ENCODE measurements at regions not wholly inside any gene's neighbourhood (a gene's known extent, or its start where the extent isn't known, plus 50 kb on each side); places are given as distances from the start of the nearest gene placed in this dataset.
A peak's percentile ranks its signal among the peaks of the same experiment; 100 is the strongest.

DNA sequence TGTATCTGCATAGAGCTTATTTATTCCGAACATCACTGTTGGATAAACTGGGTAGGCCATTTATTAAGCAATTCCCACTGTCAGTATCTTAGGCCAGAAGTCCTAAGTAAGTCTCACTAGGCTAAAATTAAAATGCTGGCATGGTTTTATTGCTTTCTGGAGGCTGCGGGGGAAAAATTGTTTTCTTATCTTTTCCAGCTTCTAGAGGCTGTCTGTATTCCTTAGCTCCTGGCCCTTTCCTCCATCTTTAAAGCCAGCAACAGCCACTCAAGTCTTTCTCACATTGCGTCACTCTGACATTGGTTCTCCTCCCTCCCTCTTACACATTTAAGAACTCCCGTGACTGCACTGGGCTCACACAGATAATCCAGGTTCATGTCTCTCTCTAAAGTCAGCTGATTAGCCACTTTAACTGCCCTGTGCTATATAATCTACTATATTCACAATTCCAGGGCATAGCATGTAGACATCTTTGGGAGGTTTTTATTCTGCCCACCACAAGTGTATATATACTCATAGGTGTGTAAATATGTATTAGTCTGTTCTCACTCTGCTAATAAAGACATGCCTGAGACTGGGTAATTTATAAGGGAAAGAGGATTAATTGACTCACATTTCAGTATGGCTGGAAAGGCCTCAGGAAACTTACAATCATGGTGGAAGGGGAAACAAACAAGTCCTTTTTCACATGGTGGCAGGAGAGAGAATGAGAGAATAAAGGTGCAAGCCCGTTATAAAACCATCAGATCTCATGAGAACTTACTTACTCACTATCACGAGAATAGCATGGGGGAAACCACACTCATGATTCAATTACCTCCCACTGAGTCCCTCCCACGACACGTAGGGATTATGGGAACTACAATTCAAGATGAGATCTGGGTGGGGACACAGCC lies 113.5 kb upstream of the SLC7A14 start:
- dilution Hi-C loops (cut with MboI; ENCODE audit: extremely low pct_ligation_motif_present, low sequenced_read_pairs), result no loop called here
- H4K20me1 ChIP-seq (ENCODE audit: control insufficient read depth, extremely low read depth, insufficient read depth, low read length), result no peaks in the 10 kb centered on the region
- FAIRE-seq, result no peak

DNA sequence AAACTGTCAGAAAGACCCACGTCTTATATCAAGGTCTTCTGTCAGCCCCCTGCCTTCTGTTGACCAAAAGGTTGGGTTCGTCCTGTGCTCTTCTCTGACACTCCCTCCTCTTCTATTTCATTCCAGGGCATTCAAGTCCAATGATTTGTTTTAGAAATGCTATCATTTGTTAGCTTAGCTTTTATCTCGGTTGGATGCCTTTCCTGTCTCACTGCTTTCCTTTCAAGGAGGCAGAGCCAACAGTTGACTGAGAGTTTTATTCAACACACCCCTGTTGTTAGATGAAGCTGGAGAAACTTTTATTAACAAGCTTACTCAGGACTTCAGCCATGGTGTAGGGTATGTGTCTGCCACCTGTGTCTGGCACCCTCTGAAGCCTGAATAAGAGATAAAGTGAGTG lies 112.0 kb upstream of the SLC7A14 start:
- peak; percentile 48 for FAIRE-seq
- H3K9ac ChIP-seq (ENCODE audit: control insufficient read depth, extremely low read depth, insufficient read depth, low read length), result no peak overlapping the region
- no peak overlapping the region for H2AFZ ChIP-seq (ENCODE audit: control insufficient read depth, low read length)
- DNase-seq (ENCODE audit: low read depth, low spot score), result no peak
- no peaks in the 10 kb centered on the region for H4K20me1 ChIP-seq (ENCODE audit: control insufficient read depth, extremely low read depth, insufficient read depth, low read length)
- no peak overlapping the region for H3K4me2 ChIP-seq (ENCODE audit: control insufficient read depth, extremely low read depth, insufficient read depth, low read depth, low read length)
- no peak for TF ChIP-seq EZH2 (IDR thresholded peaks at IDR 0.05; ENCODE audit: low read length)
- no peak for TF ChIP-seq CTCF (optimal IDR thresholded peaks at IDR 0.05 in 1 of 3, IDR thresholded peaks at IDR 0.05 in 1 of 3, conservative IDR thresholded peaks at IDR 0.05 in 1 of 3; ENCODE audit: extremely low read depth in 1 of 3, insufficient read depth in 2 of 3, low read length in 3 of 3)
- no peaks in the 10 kb centered on the region for H3K79me2 ChIP-seq (ENCODE audit: control insufficient read depth, insufficient read depth, low read length)
- H3K9me1 ChIP-seq (ENCODE audit: control insufficient read depth, extremely low read depth, insufficient read depth, low read length), result no peaks in the 10 kb centered on the region
- dilution Hi-C loops (cut with MboI; ENCODE audit: extremely low pct_ligation_motif_present, low sequenced_read_pairs), result no loop called here
- H3K9me3 ChIP-seq (ENCODE audit: control insufficient read depth, low read depth, low read length), result no peaks in the 10 kb centered on the region
- peaks cover 10% of the 10 kb centered on the region for H3K4me1 ChIP-seq (ENCODE audit: control insufficient read depth, extremely low read depth, insufficient read depth, low read length)
- H3K36me3 ChIP-seq (ENCODE audit: control insufficient read depth in 2 of 2, extremely low read depth in 1 of 2, insufficient read depth in 2 of 2, low read length in 2 of 2), result no peaks in the 10 kb centered on the region
- no peak overlapping the region for H3K27ac ChIP-seq (ENCODE audit: control insufficient read depth, insufficient read depth, low read length)
- H3K4me3 ChIP-seq (ENCODE audit: control insufficient read depth in 2 of 3, extremely low read depth in 1 of 3, insufficient read depth in 2 of 3, low read depth in 1 of 3, low read length in 3 of 3), result no peak overlapping the region
- no peaks in the 10 kb centered on the region for H3K27me3 ChIP-seq (ENCODE audit: control insufficient read depth, extremely low read depth, insufficient read depth, low read length)

More for the DNA sequence above, 113.5 kb upstream of the SLC7A14 start:
- no peak overlapping the region for H3K9ac ChIP-seq (ENCODE audit: control insufficient read depth, extremely low read depth, insufficient read depth, low read length)
- H3K27me3 ChIP-seq (ENCODE audit: control insufficient read depth, extremely low read depth, insufficient read depth, low read length), result no peaks in the 10 kb centered on the region
- TF ChIP-seq CTCF (optimal IDR thresholded peaks at IDR 0.05 in 1 of 3, IDR thresholded peaks at IDR 0.05 in 1 of 3, conservative IDR thresholded peaks at IDR 0.05 in 1 of 3; ENCODE audit: extremely low read depth in 1 of 3, insufficient read depth in 2 of 3, low read length in 3 of 3) (no peak), EZH2 (IDR thresholded peaks at IDR 0.05; ENCODE audit: low read length) (no peak)
- H3K4me1 ChIP-seq (ENCODE audit: control insufficient read depth, extremely low read depth, insufficient read depth, low read length), result peaks cover 9% of the 10 kb centered on the region
- no peaks in the 10 kb centered on the region for H3K9me1 ChIP-seq (ENCODE audit: control insufficient read depth, extremely low read depth, insufficient read depth, low read length)
- H2AFZ ChIP-seq (ENCODE audit: control insufficient read depth, low read length), result no peak overlapping the region
- H3K36me3 ChIP-seq (ENCODE audit: control insufficient read depth in 2 of 2, extremely low read depth in 1 of 2, insufficient read depth in 2 of 2, low read length in 2 of 2), result no peaks in the 10 kb centered on the region
- H3K9me3 ChIP-seq (ENCODE audit: control insufficient read depth, low read depth, low read length), result no peaks in the 10 kb centered on the region
- no peak overlapping the region for H3K4me2 ChIP-seq (ENCODE audit: control insufficient read depth, extremely low read depth, insufficient read depth, low read depth, low read length)
- no peaks in the 10 kb centered on the region for H3K79me2 ChIP-seq (ENCODE audit: control insufficient read depth, insufficient read depth, low read length)
- H3K27ac ChIP-seq (ENCODE audit: control insufficient read depth, insufficient read depth, low read length), result no peak overlapping the region
- no peak for DNase-seq (ENCODE audit: low read depth, low spot score)
- no peak overlapping the region for H3K4me3 ChIP-seq (ENCODE audit: control insufficient read depth in 2 of 3, extremely low read depth in 1 of 3, insufficient read depth in 2 of 3, low read depth in 1 of 3, low read length in 3 of 3)
